GM21529 (cell line): ENCODE measurements at regions not wholly inside any gene's neighbourhood (a gene's known extent, or its start where the extent isn't known, plus 50 kb on each side); places are given as distances from the start of the nearest gene placed in this dataset.

Experiments
- ATAC-seq: cut with Tn5 transposase; IDR thresholded peaks from one replicate; pipeline ENCODE4 v1.9.1; 2021; ENCODE audit not compliant: unreplicated experiment

DNA sequence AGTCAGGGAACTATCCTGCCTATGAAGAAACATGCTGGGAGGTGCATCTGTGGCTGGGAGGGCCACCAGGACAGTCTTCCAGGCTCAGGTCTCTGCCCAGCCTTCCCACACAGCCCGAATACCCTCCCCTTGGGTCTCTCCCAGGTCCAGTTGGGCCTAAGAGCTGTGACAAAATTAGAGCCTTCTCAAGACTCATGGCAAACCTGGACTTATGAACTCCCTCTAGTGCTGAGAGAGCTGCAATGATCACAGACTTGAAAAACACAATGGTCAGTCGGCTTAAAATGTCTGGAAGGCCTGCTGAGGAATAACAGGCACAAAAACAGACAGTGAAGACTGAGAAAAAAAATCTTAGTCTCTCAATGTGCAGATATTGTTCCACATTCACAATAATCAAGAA is 325.1 kb downstream of the BRINP2 start:
- no peak for ATAC-seq

GRCh38 chr1:177490786-177491185 is 320.0 kb downstream of the BRINP2 start:
- ATAC-seq, result no peak

DNA sequence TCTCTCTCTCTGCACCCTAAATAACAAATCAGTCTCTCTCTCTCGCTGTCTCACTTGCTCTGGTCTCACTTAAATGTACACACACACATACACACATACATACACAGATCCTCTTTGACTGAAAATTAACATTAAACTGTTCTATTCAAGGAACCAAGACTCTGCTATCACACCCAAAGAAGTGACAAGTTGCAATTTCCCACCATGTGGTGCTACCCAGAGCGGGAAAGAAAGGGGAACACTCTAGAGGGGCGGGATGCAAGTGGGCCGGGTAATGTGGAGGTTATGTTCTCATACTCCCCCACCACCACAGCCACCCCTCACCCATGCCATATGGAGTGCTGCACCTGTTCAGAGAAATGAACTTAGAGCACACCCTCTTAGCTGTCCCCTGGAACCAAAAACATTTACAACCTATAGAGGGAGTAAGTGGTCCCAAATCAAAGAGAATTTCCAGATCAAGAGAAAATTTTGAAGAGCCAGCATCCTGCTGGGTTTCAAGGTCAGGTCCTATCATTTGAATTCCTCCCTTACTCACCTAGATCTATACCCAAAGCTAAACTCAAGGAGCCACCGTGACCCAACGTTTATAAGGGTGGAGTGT is 319.4 kb downstream of the BRINP2 start:
- no peak for ATAC-seq

DNA sequence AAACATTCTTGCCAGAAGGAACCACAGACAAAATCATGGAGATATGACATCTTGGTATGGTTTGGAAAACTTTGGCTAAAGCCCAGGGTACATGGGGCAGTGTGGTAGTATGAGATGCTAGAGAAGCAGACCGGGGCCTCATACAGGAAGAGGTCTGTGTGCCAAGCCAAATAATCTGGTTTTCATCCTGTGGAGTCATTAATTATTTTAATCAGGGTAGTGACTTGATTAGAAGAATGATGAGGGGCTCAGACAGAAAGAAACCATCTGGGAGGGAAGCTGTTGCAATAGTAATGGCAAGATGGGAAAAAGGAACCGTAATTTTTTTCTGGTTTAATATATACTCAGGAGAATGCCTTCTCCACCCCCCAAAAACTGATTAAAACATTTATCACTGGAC is 318.0 kb downstream of the BRINP2 start:
- ATAC-seq, result no peak

GRCh38 chr1:177487481-177487880 is 316.7 kb downstream of the BRINP2 start:
- no peak for ATAC-seq

DNA sequence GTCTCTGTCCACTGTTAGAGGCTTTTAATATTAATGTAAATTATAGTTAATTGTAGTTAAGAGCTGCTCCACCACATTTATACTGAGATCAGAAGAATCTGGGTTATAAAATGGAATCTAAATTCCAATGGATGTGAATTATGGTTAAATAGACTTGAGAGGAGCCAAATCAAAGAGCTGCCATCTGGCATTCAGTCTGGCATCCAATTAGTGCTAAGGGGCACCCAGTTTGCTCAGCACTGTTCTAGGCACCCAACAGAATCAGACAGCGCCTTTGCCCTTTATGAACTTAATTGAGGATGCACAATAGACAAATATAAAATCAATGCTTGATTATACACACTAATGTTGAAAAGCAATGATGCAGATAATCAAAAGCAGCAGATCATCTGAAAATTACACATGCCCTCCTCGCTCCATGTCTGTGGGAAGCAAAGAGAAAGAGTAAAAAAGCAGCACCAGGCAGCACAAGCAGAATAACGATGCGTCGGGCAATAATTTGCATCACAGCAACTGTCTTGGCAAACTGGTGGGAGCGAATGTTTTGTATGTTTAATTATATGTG is 310.1 kb downstream of the BRINP2 start:
- no peak for ATAC-seq

DNA sequence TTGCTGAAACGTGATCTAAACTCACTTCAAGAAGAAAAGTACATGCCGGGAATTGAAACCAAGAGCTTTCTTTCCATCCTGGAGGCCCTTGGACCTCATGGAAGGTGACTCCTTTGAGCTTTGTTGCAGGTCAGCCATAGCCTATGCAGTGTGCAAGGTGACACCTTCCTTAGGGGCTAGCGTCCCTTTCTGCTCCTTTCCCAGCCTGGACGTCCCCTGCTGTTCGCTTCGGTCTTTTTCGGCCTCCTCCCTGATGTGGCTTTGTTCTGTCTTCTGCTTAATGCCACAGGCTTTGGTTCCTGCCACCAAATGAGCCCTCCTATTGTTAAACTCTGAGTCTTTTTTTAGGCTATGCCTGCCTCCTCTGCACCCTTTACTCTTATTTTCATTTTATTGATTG is 308.8 kb downstream of the BRINP2 start:
- ATAC-seq, result no peak

DNA sequence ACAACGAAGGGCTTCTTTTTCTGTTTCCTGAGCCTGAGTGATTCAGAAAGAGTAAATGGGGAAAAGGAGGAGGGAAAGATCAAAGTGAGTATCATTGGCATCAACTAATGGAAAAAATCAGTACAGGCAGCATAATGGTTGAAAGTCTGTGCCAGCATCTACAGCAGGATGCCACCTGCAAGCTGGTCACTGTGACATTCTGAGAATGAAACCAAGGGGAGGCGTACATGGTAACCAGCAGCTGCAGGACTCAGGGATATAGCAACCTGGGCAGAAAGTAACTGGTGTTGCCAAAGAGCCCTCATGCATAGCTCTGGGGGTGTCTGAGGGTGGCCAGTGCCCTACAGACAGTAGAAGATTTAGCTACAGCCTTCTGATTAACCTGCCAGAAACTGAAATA is 305.9 kb downstream of the BRINP2 start:
- no peak for ATAC-seq

DNA sequence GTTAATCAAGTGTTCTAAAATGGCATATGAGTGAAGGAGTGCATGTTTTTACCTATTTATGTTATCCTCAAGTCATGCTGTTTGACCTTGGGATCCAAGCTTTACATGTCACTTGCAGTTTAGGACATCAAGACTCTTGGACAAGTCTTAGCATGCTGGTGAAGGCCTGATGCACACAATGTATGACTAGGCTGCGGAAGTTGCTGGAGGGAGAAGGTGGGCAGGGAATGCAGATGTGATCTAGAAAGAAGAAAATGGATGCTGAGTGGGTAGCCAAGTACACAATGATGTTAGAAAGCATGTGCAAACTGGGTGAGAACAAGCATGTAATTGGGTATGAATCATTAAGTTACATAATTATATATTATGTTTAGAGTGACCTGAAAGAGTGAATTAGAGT is 301.8 kb downstream of the BRINP2 start:
- ATAC-seq, result no peak

DNA sequence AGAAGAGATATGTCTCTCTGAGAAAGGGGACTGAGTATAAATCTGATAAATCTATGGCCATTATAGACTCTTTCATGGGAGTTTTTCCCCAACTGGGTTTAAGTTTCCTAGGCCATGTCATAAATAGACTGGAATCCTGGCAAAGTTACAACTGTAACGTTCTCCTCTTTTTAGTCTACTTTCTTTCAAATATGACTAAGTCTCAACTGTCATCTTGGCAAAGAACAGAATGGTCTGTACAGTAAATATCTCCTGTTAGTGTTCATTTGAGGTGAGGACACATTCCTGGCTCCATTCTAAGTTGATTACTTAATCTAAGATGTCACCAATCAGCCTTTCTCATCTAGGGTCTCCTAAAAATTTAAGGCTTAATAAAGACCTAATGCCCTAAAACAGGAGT is 300.5 kb downstream of the BRINP2 start:
- no peak for ATAC-seq

DNA sequence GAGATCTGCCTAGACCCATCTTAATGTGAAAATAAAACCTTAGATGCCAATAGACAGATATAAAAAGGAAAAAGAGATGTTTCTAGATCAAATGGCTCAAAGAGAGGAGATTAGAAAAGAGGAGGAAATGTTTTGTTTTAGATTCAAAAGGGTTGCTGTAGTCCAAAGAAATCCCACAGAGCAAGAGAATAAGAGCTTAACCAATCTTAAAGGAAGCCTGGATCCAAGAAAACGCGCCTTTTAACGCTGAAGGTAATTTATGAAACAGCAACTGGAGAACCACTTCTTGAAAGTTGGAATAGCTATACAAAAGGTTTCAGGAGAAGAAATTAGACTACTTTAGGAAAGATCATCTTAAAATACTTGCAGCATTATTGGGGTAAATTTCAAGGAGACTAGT is 298.8 kb downstream of the BRINP2 start:
- ATAC-seq, result no peak

DNA sequence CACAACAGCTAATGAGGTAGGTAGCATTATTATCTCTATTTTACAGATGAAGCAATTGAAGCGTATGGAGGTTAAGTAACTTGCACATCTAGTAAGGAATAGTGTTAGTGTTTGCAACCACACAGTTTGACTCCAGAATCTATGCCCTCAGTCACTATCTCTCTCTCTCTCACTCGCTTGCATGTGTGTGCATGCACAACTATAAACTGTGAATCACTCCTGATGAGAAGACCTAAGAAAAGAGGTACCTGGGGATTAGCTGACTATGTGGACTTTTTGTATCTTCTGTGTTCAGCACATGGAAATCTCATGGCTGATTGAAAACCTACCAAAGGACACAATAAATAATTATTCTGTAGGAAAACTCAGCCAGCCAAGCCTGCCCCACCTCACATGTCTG is 295.5 kb downstream of the BRINP2 start:
- no peak for ATAC-seq

DNA sequence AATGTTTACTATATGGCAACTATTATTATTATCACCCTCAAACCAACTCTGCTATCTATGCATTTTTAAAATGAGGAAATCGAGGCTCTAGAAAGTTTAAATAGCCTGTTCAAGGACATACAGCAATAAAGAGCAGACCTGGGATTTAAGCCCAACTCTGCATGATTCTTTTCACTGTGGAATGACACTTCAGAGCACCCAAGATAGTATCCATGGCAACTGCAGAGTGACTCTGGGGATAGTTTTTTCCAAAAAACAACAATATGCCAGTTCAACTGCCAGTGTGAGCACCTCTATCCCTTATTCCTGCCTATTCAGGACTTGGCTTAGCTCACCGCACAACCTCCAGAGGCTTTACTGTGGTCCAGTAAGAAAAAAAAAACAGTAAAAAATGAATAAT is 293.9 kb downstream of the BRINP2 start:
- ATAC-seq, result no peak

GRCh38 chr1:177451191-177451590 is 280.4 kb downstream of the BRINP2 start:
- ATAC-seq, result no peak

- no peak for ATAC-seq
Observed at GRCh38 chr1:177448652-177449357, 278.0 kb downstream of the BRINP2 start.

DNA sequence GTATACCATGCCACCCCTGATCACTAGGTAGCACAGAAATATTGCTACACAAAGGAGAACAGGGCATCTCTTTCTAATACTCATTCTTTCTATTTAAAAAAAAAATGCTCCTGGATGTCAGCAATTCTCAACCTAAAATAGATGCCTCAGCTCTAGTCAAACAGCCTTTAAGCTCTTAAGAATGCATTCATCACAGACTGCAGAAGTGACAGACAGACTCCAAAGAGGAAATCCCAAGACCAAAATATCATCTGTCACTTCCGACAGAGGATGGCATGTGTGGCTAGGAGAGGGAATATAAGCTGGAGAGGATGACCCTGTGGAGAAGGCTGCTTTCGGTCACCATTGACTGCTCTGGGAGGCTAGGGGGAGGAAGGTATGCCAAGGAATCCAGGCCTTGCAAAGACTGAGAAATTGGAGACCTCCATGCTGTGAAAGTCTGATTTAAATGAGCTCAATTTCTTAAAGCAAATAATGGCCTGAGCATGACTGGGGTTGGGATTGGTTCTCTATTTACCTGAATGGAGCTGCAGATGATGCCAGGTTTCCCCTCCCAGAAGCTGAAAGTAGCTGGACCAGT is 277.4 kb downstream of the BRINP2 start:
- ATAC-seq, result no peak

GRCh38 chr1:177444997-177445746 is 274.4 kb downstream of the BRINP2 start:
- no peak for ATAC-seq

DNA sequence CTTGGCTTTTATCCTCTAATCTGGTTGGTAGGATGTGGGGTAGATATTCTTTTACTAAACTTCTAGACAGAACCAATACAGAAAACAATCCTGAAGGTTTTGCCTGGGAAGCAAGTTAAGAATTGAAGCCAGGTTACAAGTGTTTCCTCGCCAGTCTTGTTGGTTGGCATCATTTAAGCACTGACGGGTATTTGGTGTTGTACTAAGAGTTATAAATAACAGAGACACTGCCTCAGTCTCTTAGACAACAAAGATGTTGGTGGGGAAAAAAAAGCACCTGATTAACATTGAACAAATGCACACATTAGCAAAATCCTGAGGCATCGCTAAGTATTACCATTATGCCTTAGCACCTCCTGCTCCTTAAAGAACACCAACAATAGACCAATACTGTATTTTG is 272.2 kb downstream of the BRINP2 start:
- ATAC-seq, result no peak

GRCh38 chr1:177442584-177442983 is 271.8 kb downstream of the BRINP2 start:
- no peak for ATAC-seq

DNA sequence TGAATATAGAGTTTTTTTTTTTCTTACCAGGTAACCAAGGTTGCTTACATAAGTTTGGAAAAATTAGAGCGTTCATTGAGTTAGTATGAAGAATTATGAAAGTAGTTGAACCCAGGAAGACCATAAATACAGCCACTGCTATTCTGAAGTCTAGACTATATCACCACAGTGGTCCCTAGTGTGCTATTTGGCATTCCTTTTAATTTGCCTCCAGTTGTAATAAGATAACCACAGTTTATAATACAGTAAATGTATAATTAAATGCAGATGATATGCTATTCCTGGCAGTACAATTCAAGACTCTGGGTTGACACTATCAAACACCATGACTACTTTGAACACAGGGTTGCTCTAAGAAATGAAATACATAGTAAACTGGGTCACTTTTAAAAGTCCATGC is 270.5 kb downstream of the BRINP2 start:
- ATAC-seq, result no peak

GRCh38 chr1:177440821-177441220 is 270.1 kb downstream of the BRINP2 start:
- no peak for ATAC-seq

DNA sequence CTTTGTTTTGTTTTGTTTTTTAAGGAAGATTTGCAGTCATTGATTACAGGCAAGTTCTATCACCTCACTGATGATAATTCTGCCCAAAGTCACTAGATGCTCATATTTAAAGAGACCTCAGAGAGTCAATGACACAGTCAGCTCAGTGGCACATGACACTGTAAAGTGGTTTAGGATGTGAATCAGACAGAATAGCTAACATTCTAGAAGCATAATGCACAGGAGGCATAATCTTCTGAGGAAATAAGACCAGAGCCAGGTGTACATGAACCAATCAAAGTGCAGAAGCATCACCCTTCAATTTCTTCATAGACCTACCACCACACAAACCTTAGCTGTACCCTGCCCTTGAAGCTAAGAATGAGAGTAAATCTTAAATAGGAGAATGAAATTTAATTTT is 268.5 kb downstream of the BRINP2 start:
- no peak for ATAC-seq
